ENCODE measurements at regions not wholly inside any gene's neighbourhood (a gene's known extent, or its start where the extent isn't known, plus 50 kb on each side); places are given as distances from the start of the nearest gene placed in this dataset.
"Not testable (repeated sequence)": the region's sequence is repeated elsewhere in the genome, so short reads cannot be mapped to it uniquely, and the experiment has no call there.

- H3K27ac ChIP-seq (ENCODE audit: low read length): no peak overlapping the region
- ATAC-seq: no peak
- no peaks in the 10 kb centered on the region for H3K4me1 ChIP-seq (ENCODE audit: control insufficient read depth, insufficient read depth, low read length)
- in situ Hi-C loops (cut with HindIII; ENCODE audit: low pct_unique_long_range_greater_than_20kb, low sequenced_read_pairs): no loop called here
- ChIA-PET POLR2A (no interaction called here), CTCF (interaction anchor here (0.6 kb wide), 1 partner anchor 357 kb away, joined by 4 read pairs; no protein-coding TSS in a partner anchor)
- H3K9me3 ChIP-seq (ENCODE audit: control insufficient read depth, insufficient read depth, low read depth, low read length): no peaks in the 10 kb centered on the region
- no peak for DNase-seq (ENCODE audit: low read depth, low spot score)
- intact Hi-C loops (cut with micrococcal nuclease; ENCODE audit: unreplicated experiment): no loop called here
- no peak overlapping the region for H3K4me3 ChIP-seq (ENCODE audit: low read depth in 2 of 2, low read length in 2 of 2)
- no peaks in the 10 kb centered on the region for H3K36me3 ChIP-seq (ENCODE audit: control insufficient read depth, insufficient read depth, low read length)
- no peak for TF ChIP-seq REST (IDR thresholded peaks at IDR 0.05; ENCODE audit: insufficient read depth in 1 of 2, low read depth in 2 of 2, low read length in 1 of 2)
- no peak for TF ChIP-seq TCF7L2 (IDR thresholded peaks at IDR 0.05; ENCODE audit: low read depth, low read length)
- TF ChIP-seq CTCF (IDR thresholded peaks at IDR 0.05): no peak
- TF ChIP-seq SIN3A (IDR thresholded peaks at IDR 0.05; ENCODE audit: borderline replicate concordance, insufficient read depth, low read depth, low read length): no peak
- no peak for TF ChIP-seq POLR2AphosphoS5 (IDR thresholded peaks at IDR 0.05; ENCODE audit: low read depth, low read length)
- H3K27me3 ChIP-seq (ENCODE audit: control insufficient read depth, insufficient read depth, low read length): no peaks in the 10 kb centered on the region
- BruUV-seq (replicated peaks): no TSS peak
Measured at GRCh38 chr17:22310717-22311686, 618.7 kb downstream of the KCNJ18 start.

GRCh38 chr17:22321001-22321400, 628.7 kb downstream of the KCNJ18 start:
- POLR2A ChIA-PET; H3K27me3 ChIP-seq (ENCODE audit: control insufficient read depth, insufficient read depth, low read length); H3K9me3 ChIP-seq (ENCODE audit: control insufficient read depth, insufficient read depth, low read depth, low read length); H3K4me1 ChIP-seq (ENCODE audit: control insufficient read depth, insufficient read depth, low read length); DNase-seq (ENCODE audit: low read depth, low spot score); CTCF ChIA-PET; intact Hi-C loops (cut with micrococcal nuclease; ENCODE audit: unreplicated experiment); in situ Hi-C loops (cut with HindIII; ENCODE audit: low pct_unique_long_range_greater_than_20kb, low sequenced_read_pairs); H3K4me3 ChIP-seq (ENCODE audit: low read depth in 2 of 2, low read length in 2 of 2); H3K36me3 ChIP-seq (ENCODE audit: control insufficient read depth, insufficient read depth, low read length); BruUV-seq (replicated peaks); ATAC-seq; H3K27ac ChIP-seq (ENCODE audit: low read length): not testable (repeated sequence)

DNA sequence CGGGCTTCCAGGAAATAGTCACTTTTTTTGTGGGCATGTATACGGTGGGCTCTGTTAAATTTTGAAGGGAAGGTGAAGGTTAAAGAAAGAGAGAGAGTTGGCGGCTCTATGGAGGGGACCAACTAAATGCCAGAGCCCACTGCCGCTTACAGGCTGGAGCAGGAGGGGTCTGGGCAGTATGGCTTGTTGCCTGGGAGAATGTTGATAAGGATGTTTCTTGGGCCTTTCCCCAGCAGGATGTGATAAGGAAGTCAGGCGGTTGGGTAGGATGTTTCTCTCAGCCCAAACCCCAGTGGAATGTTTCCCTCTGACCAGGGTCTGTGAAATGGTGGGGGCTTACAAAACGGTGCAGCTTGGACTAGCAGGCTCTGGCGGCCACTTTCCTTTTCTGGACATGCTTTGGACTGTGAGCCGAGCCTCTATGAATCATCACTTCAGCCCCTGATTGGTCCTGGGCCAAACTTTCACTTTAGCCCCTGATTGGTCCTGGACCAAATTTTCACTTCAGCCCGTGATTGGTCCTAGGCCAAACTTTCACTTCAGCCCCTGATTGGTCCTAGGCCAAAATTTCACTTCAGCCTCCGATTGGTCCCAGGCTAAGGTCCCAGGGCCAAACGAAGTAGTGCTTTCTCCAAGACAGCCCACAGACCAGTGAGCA, 630.7 kb downstream of the KCNJ18 start:
- H3K4me3 ChIP-seq (ENCODE audit: low read depth in 2 of 2, low read length in 2 of 2); BruUV-seq (replicated peaks); H3K27ac ChIP-seq (ENCODE audit: low read length); H3K4me1 ChIP-seq (ENCODE audit: control insufficient read depth, insufficient read depth, low read length); H3K36me3 ChIP-seq (ENCODE audit: control insufficient read depth, insufficient read depth, low read length); CTCF ChIA-PET; DNase-seq (ENCODE audit: low read depth, low spot score); ATAC-seq; intact Hi-C loops (cut with micrococcal nuclease; ENCODE audit: unreplicated experiment); H3K27me3 ChIP-seq (ENCODE audit: control insufficient read depth, insufficient read depth, low read length); POLR2A ChIA-PET; in situ Hi-C loops (cut with HindIII; ENCODE audit: low pct_unique_long_range_greater_than_20kb, low sequenced_read_pairs); H3K9me3 ChIP-seq (ENCODE audit: control insufficient read depth, insufficient read depth, low read depth, low read length): not testable (repeated sequence)

All from Panc1 (cell line).